Fibroblast of the conjunctiva (primary cell): ENCODE measurements at regions not wholly inside any gene's neighbourhood (a gene's known extent, or its start where the extent isn't known, plus 50 kb on each side); places are given as distances from the start of the nearest gene placed in this dataset.

ENCODE experiments used
- DNase-seq: peaks from one replicate; pipeline ENCODE4 v3.0.0-alpha.2; 2010; ENCODE audit warnings: low read depth

DNA sequence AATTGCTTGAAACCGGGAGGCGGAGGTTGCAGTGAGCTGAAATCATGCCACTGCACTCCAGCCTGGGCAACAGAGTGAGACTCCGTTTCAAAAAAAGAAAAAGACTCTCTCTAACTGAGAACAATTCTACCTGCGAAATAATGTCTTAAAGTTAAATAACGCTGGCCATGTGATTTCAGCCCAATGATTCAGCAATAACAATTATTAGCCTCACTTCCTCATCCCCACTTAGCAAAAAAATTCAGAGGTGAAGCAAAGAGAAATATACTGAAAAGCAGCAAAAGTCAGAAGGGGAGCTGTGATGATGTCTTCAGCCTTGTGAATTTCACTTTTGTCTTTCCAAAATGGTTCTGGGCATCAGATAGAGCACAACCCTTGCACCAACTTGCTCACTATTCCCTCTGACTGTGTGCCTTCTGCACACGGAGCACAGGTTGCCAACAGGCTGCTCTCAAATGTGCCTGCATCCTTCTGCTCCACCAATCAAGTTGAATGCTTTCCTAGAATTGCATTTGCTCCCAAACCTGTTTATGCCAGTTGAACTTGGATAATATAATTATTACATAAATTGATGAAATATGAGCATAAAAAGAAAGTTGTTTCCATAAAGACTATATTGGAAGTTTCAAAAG, 79.8 kb upstream of the IPO9 start:
- no peak for DNase-seq

GRCh38 chr1:201750120-201750519, 78.8 kb upstream of the IPO9 start:
- no peak for DNase-seq

DNA sequence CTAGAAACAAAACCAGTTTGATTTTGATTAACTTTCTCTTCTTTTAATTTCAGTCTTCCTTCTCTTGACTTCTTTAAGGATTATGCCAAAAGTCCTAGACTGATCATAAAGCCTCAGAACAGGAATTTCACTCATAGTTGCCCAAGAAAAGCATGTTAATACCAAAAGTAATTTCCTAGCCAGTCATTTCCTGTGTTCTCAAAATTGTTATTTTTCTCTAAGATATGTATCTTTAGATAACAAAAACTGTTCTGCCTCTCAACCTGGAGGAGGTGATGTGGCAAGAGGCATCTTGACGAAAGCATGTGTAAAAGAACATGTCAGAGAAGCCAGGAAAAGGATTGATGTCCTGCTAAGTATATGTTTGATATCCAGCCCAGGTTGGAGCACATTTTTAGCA, 78.0 kb upstream of the IPO9 start:
- no peak for DNase-seq

GRCh38 chr1:201751872-201752271, 77.1 kb upstream of the IPO9 start:
- no peak for DNase-seq

DNA sequence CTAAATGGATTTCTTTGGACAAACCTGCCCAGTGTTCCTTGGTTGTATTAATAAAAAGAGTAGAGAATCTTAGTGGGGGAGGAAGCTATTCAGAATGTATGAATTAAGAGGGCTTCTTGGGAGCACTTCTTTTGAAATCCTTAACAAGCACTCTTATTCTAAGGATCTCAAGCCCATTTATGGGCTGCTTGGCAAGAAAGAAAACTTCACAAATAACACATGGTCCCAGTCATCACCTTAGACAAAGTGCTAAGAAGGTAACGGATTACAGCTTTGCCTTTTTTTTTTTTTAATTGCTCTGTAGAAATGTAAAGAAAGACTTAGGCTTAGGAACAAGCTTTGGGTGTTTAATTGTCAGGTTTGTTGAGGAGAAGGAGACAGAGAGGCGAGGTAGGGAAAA, 76.6 kb upstream of the IPO9 start:
- no peak for DNase-seq

- DNase-seq = no peak
These were observed 75.5 kb upstream of the IPO9 start for GRCh38 chr1:201753492-201753891.

GRCh38 chr1:201754353-201754752, 74.6 kb upstream of the IPO9 start:
- no peak for DNase-seq

DNA sequence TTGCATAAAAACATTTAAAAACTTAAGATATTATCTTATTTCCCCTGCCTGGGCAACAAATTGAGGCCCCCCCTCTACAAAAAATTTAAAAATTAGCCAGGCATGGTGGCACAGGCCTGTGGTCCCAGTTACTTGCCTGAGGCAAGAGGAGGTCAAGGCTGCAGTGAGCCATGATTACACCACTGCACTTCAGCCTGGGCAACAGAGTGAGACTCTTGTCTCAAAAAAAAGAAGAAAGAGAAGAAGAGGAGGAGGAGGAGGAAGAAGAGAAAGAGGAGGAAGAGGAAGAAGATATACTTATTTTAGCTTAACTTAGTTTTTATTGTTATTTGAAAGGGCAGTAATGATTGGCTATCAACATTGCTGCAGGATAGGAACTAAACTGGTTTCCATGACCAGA, 73.8 kb upstream of the IPO9 start:
- no peak for DNase-seq

DNA sequence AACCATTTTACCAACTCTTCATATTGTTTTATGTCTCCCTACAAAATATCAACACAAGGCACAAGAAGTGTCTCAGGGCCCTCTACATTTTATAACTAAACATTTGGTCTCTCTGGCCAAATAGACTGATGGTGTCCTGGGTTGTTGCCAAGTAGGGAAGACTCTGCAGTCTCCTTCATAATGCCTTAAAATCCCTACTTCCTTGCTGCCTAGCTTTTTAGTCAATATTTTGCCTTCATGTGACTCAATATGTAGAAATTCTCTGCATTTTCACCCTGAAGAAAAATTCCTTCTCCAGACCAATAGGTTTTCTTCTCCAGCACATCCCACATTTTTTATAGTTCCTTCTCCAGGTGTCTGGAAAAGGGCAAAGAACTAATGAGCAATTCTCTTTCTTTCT, 72.6 kb upstream of the IPO9 start:
- peak; percentile 63 for DNase-seq

DNA sequence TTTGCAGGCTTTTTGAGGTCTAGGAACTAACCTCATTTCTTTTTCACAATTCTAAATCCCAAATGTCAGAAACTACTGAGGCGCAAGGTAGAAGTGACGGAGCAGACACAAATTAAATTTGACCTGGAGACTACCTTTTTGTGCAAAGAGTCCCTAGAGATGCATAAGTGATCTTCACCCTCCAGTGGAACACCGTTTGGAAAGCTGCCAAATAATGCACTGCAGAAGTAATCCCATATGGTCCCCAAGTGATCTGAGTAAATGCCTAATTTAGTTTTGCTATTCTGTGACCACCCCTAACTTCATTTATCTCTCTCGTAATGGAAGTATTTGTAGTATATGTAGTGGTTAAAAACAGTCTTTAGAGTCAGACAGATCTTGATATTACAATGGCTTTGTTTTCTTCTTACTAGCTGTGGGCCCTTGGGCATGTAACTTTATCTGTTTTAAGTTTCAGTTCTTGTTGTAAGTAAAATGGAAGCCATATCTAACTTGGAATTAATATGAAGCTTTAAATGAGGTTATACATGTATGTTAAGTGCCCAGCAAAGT, 70.4 kb upstream of the IPO9 start:
- DNase-seq = no peak

- no peak for DNase-seq
These were observed 69.7 kb upstream of the IPO9 start for GRCh38 chr1:201759194-201759815.

DNA sequence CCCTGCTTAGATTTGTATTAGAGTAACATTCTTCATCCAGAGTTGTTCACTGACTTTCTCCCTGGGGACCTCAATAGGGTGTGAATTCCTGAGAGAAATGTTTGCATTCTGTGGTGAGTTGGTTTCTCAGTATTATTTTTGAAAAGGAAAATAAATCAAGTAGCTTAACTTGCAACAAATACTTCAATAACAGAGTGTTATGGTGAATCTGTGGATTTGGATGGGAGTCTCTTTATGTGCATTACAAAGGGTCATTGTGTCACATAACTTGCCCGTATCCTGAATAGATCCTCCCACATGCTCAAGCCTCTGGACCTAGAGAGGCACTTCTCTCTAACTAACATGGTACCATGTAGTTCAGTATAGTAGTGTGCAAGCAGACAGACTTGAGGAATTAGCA, 68.4 kb upstream of the IPO9 start:
- DNase-seq = no peak

DNA sequence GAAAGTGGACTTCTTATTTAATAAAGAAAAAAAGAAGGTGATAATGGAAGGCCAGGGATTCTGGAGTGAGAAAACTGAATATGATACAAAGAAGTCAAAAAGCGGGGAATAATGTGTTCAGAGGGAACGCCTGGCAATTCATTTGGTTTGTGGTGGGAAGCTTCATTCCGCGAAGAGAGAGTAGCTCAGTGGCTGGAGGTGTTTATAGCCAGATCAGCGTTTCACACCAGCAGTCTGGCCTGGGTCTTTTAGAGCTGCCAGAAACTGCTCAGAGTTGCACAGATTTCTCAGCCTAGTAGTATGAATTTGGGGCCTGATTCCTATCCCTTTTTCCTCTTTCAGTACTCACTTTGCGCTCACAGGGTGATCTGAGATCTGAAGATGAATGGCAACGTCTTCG, 67.8 kb upstream of the IPO9 start:
- DNase-seq = no peak

DNA sequence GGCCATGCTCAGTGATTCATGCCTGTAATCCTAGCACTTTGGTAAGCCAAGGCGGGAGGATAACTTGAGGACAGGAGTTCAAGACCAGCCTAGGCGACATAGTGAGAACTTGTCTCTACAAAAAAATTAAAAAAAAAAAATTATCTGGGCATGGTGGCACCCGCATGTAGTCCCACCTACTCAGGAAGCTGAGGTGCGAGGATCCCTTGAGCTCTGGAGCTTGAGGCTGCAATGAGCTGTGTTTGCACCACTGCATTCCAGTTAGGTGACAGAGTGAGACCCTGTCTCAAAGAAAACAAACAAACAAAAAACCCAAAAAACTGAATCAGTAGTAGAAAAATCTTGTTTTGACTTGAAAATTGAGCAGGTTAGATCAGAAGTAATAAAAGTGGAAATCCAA, 67.1 kb upstream of the IPO9 start:
- no peak for DNase-seq

- no peak for DNase-seq
These were observed 66.6 kb upstream of the IPO9 start for GRCh38 chr1:201762381-201762780.

- no peak for DNase-seq
These were observed 65.4 kb upstream of the IPO9 start for GRCh38 chr1:201763455-201764140.

DNA sequence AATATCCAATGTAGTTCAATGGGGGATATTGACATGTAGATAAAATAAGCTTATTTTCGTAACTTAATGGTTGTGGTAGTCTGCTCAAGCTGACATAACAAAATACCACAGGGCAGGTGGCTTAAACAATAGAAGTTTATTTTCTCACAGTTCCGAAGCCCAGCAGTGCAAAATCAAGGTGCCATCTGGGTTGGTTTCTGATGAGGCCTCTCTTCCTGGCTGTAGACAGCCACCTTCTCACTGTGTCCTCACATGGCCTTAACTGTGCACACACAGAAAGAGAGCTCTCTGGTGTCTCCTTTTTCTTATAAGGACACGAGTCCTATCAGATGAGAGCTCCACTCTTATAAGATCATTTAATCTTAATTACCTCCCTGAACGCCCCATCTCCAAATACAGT, 64.8 kb upstream of the IPO9 start:
- DNase-seq = no peak

- no peak for DNase-seq
These were observed 64.4 kb upstream of the IPO9 start for GRCh38 chr1:201764579-201764978.

GRCh38 chr1:201766131-201766866, 62.7 kb upstream of the IPO9 start:
- DNase-seq = peak; percentile 97

GRCh38 chr1:201767339-201767738, 61.6 kb upstream of the IPO9 start:
- DNase-seq = no peak

DNA sequence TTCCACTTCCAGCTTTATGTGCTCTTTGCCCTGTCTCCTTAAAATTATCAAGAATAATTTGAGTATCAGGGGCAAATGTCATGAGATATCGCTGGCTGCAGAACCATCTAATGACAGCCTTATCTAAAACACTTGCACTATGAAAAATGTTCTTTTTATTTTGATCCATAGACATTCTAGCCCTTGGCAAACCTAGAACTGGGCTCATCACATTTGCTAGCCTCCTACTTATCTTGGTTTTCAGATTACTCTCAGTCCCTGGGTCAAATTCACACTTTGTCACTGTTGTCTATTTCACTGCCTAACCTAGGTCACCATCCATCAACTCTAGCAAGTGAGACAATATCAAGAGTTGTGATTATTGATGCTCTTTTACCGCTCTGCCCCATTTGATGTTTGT, 59.9 kb upstream of the IPO9 start:
- DNase-seq = no peak

DNA sequence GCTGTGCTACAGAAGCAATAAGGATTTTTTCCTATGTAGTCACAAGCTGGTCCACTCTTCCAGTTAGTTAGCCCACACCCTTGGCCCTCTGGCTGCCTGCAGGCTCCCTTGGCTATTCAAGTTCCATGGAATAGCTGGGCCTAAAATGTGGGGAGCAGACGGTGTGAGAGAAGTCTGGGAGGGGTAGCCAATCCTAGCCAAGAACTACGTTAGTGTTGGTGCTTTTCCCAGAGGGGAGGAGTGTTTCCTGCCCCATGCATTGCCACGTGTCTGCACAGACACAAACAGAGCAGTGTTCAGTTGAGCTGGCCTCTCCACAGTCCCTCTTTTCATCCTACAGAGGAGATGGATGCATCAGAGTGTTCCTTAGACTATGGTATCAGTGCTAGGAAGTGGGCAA, 59.0 kb upstream of the IPO9 start:
- DNase-seq = peak; percentile 85

DNA sequence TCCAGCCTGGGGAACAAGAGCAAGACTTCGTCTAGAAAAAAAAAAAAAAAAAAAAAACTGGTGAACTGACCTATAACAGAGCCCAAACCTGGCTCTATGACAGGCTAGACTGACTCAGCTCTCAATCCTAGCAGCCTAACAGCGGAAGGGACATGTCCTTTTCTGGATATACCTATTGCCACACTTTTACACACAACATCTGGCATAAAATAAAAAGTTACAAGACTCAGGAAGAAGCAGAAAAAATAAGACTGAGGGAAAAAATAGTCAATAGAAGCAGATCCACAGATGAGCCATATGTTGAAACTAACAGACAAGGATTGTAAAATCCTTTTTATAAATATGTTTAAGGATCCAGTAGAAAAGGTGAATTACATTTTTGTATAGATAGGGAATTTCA, 57.5 kb upstream of the IPO9 start:
- no peak for DNase-seq
